Stromal cell of bone marrow (primary cell): ENCODE measurements at regions not wholly inside any gene's neighbourhood (a gene's known extent, or its start where the extent isn't known, plus 50 kb on each side); places are given as distances from the start of the nearest gene placed in this dataset.

Experiments used
- DNase-seq: peaks from one replicate; pipeline ENCODE4 v3.0.0-alpha.2; 2012; ENCODE audit warnings: low read depth

GRCh38 chr10:107379601-107380000, 215.1 kb upstream of the SORCS1 start:
- no peak for DNase-seq

- no peak for DNase-seq
Observed at GRCh38 chr10:107371801-107372200, 207.3 kb upstream of the SORCS1 start.

GRCh38 chr10:107364872-107365271, 200.4 kb upstream of the SORCS1 start:
- DNase-seq = no peak

GRCh38 chr10:107362306-107362705, 197.8 kb upstream of the SORCS1 start:
- no peak for DNase-seq

- DNase-seq = no peak
Observed at GRCh38 chr10:107357033-107357432, 192.5 kb upstream of the SORCS1 start.

- no peak for DNase-seq
Observed at GRCh38 chr10:107356396-107356795, 191.9 kb upstream of the SORCS1 start.

GRCh38 chr10:107342711-107343110, 178.2 kb upstream of the SORCS1 start:
- no peak for DNase-seq

GRCh38 chr10:107341281-107341680, 176.8 kb upstream of the SORCS1 start:
- DNase-seq = no peak

- no peak for DNase-seq
Observed at GRCh38 chr10:107340326-107340725, 175.8 kb upstream of the SORCS1 start.

GRCh38 chr10:107336061-107336460, 171.6 kb upstream of the SORCS1 start:
- DNase-seq = no peak

- no peak for DNase-seq
Observed at GRCh38 chr10:107317592-107317991, 153.1 kb upstream of the SORCS1 start.

- DNase-seq = no peak
Observed at GRCh38 chr10:107303203-107303602, 138.7 kb upstream of the SORCS1 start.

- DNase-seq = no peak
Observed at GRCh38 chr10:107299606-107300005, 135.1 kb upstream of the SORCS1 start.

GRCh38 chr10:107284187-107284586, 119.7 kb upstream of the SORCS1 start:
- no peak for DNase-seq

GRCh38 chr10:107280293-107280692, 115.8 kb upstream of the SORCS1 start:
- no peak for DNase-seq

GRCh38 chr10:107277591-107277990, 113.1 kb upstream of the SORCS1 start:
- no peak for DNase-seq

GRCh38 chr10:107275806-107276205, 111.3 kb upstream of the SORCS1 start:
- no peak for DNase-seq

- no peak for DNase-seq
Observed at GRCh38 chr10:107269626-107270025, 105.1 kb upstream of the SORCS1 start.

GRCh38 chr10:107264742-107265141, 100.2 kb upstream of the SORCS1 start:
- no peak for DNase-seq

GRCh38 chr10:107244122-107244521, 79.6 kb upstream of the SORCS1 start:
- no peak for DNase-seq

GRCh38 chr10:107238275-107238674, 73.8 kb upstream of the SORCS1 start:
- DNase-seq = no peak

- no peak for DNase-seq
Observed at GRCh38 chr10:107232013-107232412, 67.5 kb upstream of the SORCS1 start.

GRCh38 chr10:107230887-107231286, 66.4 kb upstream of the SORCS1 start:
- DNase-seq = no peak

- no peak for DNase-seq
Observed at GRCh38 chr10:107215681-107216080, 51.2 kb upstream of the SORCS1 start.
